Retinal pigment epithelial cell (primary cell): ENCODE measurements at regions not wholly inside any gene's neighbourhood (a gene's known extent, or its start where the extent isn't known, plus 50 kb on each side); places are given as distances from the start of the nearest gene placed in this dataset.

Experiments used
- DNase-seq: peaks from one replicate; pipeline ENCODE4 v3.0.0-alpha.2; 2010; ENCODE audit warnings: low read depth
- H3K4me3 ChIP-seq: 2 replicates; pipeline ENCODE4 v1.5.1; 2011; ENCODE audit warnings: mild to moderate bottlenecking, low read length, control low read depth, moderate library complexity
- TF ChIP-seq, protein P1 (sequence below): conservative IDR thresholded peaks from 2 replicates; pipeline ENCODE4 v1.5.1; 2011; ENCODE audit warnings: low read depth, low read length, control low read depth, inconsistent platforms

GRCh38 chr3:18237251-18238005, 187.7 kb downstream of the SATB1 start:
- no peak overlapping the region for H3K4me3 ChIP-seq
- TF ChIP-seq, protein P1, sequence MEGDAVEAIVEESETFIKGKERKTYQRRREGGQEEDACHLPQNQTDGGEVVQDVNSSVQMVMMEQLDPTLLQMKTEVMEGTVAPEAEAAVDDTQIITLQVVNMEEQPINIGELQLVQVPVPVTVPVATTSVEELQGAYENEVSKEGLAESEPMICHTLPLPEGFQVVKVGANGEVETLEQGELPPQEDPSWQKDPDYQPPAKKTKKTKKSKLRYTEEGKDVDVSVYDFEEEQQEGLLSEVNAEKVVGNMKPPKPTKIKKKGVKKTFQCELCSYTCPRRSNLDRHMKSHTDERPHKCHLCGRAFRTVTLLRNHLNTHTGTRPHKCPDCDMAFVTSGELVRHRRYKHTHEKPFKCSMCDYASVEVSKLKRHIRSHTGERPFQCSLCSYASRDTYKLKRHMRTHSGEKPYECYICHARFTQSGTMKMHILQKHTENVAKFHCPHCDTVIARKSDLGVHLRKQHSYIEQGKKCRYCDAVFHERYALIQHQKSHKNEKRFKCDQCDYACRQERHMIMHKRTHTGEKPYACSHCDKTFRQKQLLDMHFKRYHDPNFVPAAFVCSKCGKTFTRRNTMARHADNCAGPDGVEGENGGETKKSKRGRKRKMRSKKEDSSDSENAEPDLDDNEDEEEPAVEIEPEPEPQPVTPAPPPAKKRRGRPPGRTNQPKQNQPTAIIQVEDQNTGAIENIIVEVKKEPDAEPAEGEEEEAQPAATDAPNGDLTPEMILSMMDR: no peak
- peak; percentile 48 for DNase-seq

GRCh38 chr3:18236726-18237125, 188.4 kb downstream of the SATB1 start:
- no peak for DNase-seq

DNA sequence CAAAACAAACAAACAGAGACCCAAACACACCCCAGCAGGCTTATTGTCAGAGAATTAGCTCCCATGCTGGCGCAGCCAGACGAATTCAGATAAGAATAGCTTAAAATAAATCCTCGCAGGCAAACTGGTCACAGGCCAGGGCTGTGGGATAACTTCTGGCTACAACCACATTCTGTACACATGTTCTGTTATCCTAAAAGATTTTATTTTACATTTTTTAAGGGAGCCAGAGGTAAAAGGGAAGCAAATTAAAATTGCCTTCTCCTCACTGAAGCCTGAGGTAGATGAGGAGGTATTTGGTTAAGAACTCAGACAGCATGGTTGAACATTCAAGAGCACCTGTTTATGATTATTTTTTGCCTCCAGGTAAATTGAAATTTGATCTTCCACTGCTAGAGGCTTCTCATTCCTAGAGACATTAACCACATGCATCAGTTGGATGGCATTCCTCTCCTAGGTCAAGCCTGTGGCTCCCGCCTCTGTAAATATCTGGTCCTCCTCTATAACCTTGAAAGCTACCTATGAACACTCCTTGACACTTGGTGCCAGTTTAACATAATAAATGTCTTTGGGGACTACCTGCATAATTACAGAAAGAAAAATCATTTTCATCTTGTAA, 190.3 kb downstream of the SATB1 start:
- H3K4me3 ChIP-seq: no peak overlapping the region
- TF ChIP-seq, protein P1: no peak
- no peak for DNase-seq

More at GRCh38 chr3:18236726-18237125, 188.4 kb downstream of the SATB1 start:
- TF ChIP-seq, protein P1: no peak
- no peak overlapping the region for H3K4me3 ChIP-seq

- TF ChIP-seq, protein P1: no peak
- H3K4me3 ChIP-seq: peak overlapping the region; percentile 2
- no peak for DNase-seq
Measured at GRCh38 chr3:18233987-18234716, 191.0 kb downstream of the SATB1 start.

DNA sequence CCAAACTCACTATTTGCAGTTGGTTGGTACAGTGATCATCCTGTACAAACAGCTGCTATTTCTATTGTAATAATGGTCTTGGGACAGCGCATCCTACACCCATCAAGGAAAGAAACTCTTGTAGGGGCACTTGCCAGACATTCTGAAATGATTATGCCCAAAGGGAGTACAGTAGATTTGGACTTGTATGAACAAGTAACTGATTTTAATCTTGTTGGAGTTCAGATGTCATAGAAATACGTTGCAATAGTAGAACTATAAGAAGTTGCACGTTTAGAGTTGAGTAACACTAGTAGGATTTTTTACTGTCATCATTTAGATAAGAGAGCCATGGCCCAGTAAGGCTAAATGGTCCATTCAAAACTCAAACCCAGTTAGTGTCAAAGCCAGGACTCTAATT, 192.8 kb downstream of the SATB1 start:
- no peak overlapping the region for H3K4me3 ChIP-seq
- no peak for DNase-seq
- TF ChIP-seq, protein P1: no peak

- TF ChIP-seq, protein P1: no peak
- H3K4me3 ChIP-seq: no peak overlapping the region
- no peak for DNase-seq
Measured at GRCh38 chr3:18228060-18228459, 197.1 kb downstream of the SATB1 start.
